ENCODE measurements at regions not wholly inside any gene's neighbourhood (a gene's known extent, or its start where the extent isn't known, plus 50 kb on each side); places are given as distances from the start of the nearest gene placed in this dataset.

DNA sequence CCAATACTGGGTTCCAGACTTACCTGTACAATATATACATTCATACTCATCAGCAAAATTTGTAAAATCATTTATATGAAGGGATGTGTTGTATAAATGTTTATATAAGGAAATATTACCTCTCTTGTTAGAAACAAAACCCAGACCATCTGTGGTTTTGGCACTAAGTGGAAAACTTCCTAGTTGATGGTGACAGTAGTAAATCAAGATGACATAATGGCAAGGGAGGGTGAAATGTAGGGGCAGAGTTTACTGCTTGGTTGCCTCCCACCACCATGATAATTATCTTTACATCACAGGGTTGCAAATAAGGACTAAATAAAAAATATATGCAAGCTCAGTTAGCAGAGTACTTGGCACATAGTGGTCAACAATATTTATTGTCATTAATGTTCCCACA, 365.3 kb upstream of the TEX13C start:
- no peak for DNase-seq (ENCODE audit: low read depth, low spot score)
- H3K9ac ChIP-seq (ENCODE audit: low read length), result no peak overlapping the region
- ChIA-PET POLR2A (no interaction called here), CTCF (no interaction called here), RAD21 (ENCODE audit: low non-redundant PET in 1 of 2, low total read pairs in 2 of 2, uncharacterized antibody in 2 of 2, unreplicated experiment in 2 of 2) (no interaction called here)
- H3K27me3 ChIP-seq (ENCODE audit: insufficient read depth, low read length), result no peaks in the 10 kb centered on the region
- H3K9me3 ChIP-seq (ENCODE audit: control insufficient read depth in 1 of 2, insufficient read depth in 1 of 2, low read depth in 1 of 2, low read length in 2 of 2), result no peaks in the 10 kb centered on the region
- H2AFZ ChIP-seq (ENCODE audit: low read depth, low read length, poor library complexity, severe bottlenecking), result no peak overlapping the region
- H3K4me2 ChIP-seq (ENCODE audit: low read length), result no peak overlapping the region
- H3K36me3 ChIP-seq (ENCODE audit: control insufficient read depth in 1 of 2, insufficient read depth in 2 of 2, low read length in 2 of 2), result no peaks in the 10 kb centered on the region
- BruUV-seq (replicated peaks), result no TSS peak
- H3K9me2 ChIP-seq (ENCODE audit: insufficient read depth), result no peaks in the 10 kb centered on the region
- TF ChIP-seq, protein P1, sequence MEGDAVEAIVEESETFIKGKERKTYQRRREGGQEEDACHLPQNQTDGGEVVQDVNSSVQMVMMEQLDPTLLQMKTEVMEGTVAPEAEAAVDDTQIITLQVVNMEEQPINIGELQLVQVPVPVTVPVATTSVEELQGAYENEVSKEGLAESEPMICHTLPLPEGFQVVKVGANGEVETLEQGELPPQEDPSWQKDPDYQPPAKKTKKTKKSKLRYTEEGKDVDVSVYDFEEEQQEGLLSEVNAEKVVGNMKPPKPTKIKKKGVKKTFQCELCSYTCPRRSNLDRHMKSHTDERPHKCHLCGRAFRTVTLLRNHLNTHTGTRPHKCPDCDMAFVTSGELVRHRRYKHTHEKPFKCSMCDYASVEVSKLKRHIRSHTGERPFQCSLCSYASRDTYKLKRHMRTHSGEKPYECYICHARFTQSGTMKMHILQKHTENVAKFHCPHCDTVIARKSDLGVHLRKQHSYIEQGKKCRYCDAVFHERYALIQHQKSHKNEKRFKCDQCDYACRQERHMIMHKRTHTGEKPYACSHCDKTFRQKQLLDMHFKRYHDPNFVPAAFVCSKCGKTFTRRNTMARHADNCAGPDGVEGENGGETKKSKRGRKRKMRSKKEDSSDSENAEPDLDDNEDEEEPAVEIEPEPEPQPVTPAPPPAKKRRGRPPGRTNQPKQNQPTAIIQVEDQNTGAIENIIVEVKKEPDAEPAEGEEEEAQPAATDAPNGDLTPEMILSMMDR (IDR thresholded peaks at IDR 0.05 in 2 of 3, conservative IDR thresholded peaks at IDR 0.05 in 1 of 3; ENCODE audit: borderline replicate concordance in 1 of 3, insufficient read depth in 1 of 3, low read depth in 2 of 3, low read length in 2 of 3), result no peak
- TF ChIP-seq ZNF274 (IDR thresholded peaks at IDR 0.05; ENCODE audit: low read depth, low read length) (no peak), MAX (IDR thresholded peaks at IDR 0.05) (no peak), SRF (IDR thresholded peaks at IDR 0.05; ENCODE audit: low read depth) (no peak), TCF7L2 (IDR thresholded peaks at IDR 0.05; ENCODE audit: borderline replicate concordance, extremely low read depth, insufficient read depth, insufficient read length) (no peak), POLR2A (IDR thresholded peaks at IDR 0.05; ENCODE audit: borderline replicate concordance, extremely low read depth, insufficient read depth, insufficient read length) (no peak), CBX3 (IDR thresholded peaks at IDR 0.05; ENCODE audit: low read depth) (no peak), SIN3A (IDR thresholded peaks at IDR 0.05; ENCODE audit: low read depth) (no peak), ZBTB33 (IDR thresholded peaks at IDR 0.05; ENCODE audit: extremely low read depth, insufficient replicate concordance, low read length) (no peak), SP1 (IDR thresholded peaks at IDR 0.05; ENCODE audit: low read depth) (no peak)
- TF ChIP-seq, protein P2, sequence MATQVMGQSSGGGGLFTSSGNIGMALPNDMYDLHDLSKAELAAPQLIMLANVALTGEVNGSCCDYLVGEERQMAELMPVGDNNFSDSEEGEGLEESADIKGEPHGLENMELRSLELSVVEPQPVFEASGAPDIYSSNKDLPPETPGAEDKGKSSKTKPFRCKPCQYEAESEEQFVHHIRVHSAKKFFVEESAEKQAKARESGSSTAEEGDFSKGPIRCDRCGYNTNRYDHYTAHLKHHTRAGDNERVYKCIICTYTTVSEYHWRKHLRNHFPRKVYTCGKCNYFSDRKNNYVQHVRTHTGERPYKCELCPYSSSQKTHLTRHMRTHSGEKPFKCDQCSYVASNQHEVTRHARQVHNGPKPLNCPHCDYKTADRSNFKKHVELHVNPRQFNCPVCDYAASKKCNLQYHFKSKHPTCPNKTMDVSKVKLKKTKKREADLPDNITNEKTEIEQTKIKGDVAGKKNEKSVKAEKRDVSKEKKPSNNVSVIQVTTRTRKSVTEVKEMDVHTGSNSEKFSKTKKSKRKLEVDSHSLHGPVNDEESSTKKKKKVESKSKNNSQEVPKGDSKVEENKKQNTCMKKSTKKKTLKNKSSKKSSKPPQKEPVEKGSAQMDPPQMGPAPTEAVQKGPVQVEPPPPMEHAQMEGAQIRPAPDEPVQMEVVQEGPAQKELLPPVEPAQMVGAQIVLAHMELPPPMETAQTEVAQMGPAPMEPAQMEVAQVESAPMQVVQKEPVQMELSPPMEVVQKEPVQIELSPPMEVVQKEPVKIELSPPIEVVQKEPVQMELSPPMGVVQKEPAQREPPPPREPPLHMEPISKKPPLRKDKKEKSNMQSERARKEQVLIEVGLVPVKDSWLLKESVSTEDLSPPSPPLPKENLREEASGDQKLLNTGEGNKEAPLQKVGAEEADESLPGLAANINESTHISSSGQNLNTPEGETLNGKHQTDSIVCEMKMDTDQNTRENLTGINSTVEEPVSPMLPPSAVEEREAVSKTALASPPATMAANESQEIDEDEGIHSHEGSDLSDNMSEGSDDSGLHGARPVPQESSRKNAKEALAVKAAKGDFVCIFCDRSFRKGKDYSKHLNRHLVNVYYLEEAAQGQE (IDR thresholded peaks at IDR 0.05; ENCODE audit: low read depth), result no peak
- TF ChIP-seq, protein P3, sequence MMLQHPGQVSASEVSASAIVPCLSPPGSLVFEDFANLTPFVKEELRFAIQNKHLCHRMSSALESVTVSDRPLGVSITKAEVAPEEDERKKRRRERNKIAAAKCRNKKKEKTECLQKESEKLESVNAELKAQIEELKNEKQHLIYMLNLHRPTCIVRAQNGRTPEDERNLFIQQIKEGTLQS (IDR thresholded peaks at IDR 0.05), result no peak
- no peaks in the 10 kb centered on the region for H3K79me2 ChIP-seq (ENCODE audit: insufficient read depth, low read length)
- no peak for ATAC-seq
- no peaks in the 10 kb centered on the region for H3K4me1 ChIP-seq (ENCODE audit: control insufficient read depth in 1 of 2, insufficient read depth in 2 of 2, low read length in 2 of 2)
- intact Hi-C loops (cut with micrococcal nuclease), result no loop called here
- H4K20me1 ChIP-seq (ENCODE audit: insufficient read depth), result no peaks in the 10 kb centered on the region
- H3K27ac ChIP-seq (ENCODE audit: low read depth, low read length), result no peak overlapping the region
- no peak overlapping the region for H3K4me3 ChIP-seq (replicated peaks in 1 of 2; ENCODE audit: low read depth in 1 of 2, low read length in 2 of 2)

Measured in HCT116 (cell line).